ENCODE measurements at regions not wholly inside any gene's neighbourhood (a gene's known extent, or its start where the extent isn't known, plus 50 kb on each side); places are given as distances from the start of the nearest gene placed in this dataset.
"Not testable (repeated sequence)": the region's sequence is repeated elsewhere in the genome, so short reads cannot be mapped to it uniquely, and the experiment has no call there.

- no peak for DNase-seq
These were observed 54.2 kb upstream of the OPRM1 start for GRCh38 chr6:153984811-153985210.

GRCh38 chr6:153980171-153980570 is 58.9 kb upstream of the OPRM1 start:
- DNase-seq: no peak

- not testable (repeated sequence) for DNase-seq
These were observed 60.0 kb upstream of the OPRM1 start for GRCh38 chr6:153978911-153979548.

- DNase-seq: no peak
These were observed 61.9 kb upstream of the OPRM1 start for GRCh38 chr6:153976921-153977693.

GRCh38 chr6:153966001-153966400 is 73.0 kb upstream of the OPRM1 start:
- peak; percentile 9 to 17 for DNase-seq

- no peak for DNase-seq
These were observed 75.7 kb upstream of the OPRM1 start for GRCh38 chr6:153963352-153963751.

DNA sequence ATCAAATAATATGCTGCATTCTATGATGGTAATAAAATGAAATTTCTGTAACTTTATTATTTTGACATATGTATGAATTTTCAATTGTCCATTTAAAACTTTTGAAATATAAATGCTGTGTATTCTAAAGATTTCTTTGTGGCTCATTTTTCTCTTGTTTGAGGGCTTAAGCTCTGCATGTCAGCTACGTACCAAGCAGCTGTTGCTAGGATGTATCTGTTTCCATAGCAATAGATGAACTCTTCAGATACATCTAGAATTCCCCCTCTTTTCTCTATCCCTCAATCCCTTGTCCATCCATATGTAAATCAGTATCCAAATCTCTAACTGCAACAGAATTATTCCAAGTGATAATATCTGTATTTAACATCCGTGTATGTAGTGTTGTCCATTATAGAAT is 76.5 kb upstream of the OPRM1 start:
- DNase-seq: no peak

DNA sequence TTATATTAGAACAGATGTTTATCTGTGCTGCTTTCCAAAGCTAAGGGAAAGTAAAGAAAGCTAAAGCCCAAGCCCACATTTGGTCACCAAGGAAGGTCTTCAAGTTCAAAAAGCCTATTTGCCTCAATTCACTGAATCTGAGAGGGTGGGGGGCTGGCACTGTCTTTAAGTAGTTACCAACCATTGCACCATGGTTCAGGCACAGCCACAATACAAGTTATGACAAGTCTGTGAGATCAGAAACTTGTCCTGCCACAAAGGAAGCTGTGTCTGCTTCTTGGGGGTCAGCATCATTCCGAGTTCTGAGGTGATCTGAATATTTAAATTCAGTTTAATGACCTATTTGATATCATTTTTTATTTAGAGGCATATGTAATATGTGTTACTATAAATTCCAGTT is 78.3 kb upstream of the OPRM1 start:
- no peak for DNase-seq

- no peak for DNase-seq
These were observed 78.8 kb upstream of the OPRM1 start for GRCh38 chr6:153960281-153960680.

DNA sequence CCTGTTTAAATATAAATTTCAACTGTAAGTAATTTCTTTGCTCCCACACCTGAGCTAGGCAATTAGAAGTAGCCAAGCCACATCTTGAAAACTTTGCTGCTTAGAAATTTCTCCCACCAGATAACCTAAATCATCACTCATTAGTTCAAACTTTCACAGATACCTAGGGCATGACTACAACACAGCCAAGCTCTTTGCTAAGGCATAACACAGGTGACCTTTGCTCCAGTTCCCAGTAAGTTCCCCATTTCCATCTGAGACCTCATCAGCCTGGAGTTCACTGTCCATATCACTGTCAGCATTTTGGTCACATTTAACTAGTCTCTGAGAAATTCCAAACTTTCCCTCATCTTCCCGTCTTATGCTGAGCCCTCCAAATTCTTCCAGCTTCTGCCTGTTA is 79.8 kb upstream of the OPRM1 start:
- no peak for DNase-seq

- no peak for DNase-seq
These were observed 80.2 kb upstream of the OPRM1 start for GRCh38 chr6:153958860-153959259.

GRCh38 chr6:153957394-153957793 is 81.6 kb upstream of the OPRM1 start:
- DNase-seq: no peak

GRCh38 chr6:153956808-153957207 is 82.2 kb upstream of the OPRM1 start:
- DNase-seq: no peak

DNA sequence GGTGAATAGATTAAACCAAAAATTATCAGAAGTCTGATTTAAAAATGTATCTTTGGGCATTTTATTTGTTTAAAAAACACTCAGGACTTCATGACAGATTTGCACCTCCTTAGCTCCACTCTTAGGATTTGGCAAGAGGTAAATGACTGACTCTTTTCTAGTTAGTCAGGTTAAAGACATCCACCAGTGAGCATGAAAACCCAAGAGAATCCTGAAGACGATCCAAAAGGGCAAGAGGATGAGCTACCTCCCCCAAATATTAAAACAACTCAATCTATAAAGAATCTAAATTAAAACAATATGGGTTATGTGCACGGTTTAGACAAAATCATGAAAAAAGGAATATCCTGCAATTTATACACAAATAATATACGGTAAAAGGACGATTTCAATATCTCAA is 89.4 kb upstream of the OPRM1 start:
- no peak for DNase-seq

DNA sequence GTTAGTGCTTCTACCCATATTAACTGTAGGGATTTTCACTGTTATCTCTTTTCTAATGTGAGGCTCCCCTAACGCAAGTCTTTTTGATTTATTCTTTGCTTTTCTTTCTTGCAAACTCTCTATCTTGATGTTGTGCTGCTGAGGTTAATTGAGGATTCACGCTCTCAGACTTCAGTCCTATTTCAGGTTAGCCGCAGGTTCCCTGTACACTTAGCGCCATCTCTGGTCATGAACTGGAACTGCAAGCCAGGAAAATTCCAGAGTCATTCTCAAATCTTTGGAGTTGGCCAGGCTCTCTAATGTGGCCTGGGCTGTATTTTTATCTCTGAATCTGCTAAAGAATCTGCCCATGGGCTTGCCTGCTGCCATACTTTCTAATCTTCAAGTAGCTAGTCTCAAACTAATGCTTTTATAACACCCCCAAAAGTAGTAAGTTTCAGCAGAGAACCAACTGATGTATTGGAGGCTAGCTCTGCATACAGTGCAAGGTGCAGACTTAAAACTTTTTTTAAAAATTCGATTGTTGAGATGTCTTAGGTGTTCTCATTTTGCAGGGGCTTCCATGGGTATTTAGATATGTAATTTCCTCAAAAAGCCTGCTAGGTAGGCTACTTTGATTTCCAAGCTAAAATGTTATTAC is 91.1 kb upstream of the OPRM1 start:
- DNase-seq: peak; percentile 17 to 42

DNA sequence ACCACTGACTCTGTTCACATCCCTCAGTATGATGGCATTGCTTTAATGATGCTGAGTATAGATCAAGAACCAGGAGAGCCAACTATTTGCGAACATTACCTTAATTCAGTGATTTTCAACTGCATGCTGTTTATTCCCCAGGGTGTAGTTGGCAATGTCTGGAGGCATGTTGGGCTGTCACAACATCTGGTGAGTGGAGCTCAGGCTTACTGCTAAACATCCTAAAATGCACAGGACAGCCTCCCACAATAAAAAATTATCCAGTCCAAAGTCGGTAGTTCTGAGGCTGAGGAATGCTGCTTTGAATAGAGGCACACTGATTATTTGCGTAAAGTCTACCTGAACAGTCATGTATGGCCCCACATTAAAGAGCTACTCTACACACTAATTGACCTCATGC is 94.8 kb upstream of the OPRM1 start:
- no peak for DNase-seq

GRCh38 chr6:153942361-153942760 is 96.7 kb upstream of the OPRM1 start:
- no peak for DNase-seq

GRCh38 chr6:153941768-153942167 is 97.3 kb upstream of the OPRM1 start:
- no peak for DNase-seq

DNA sequence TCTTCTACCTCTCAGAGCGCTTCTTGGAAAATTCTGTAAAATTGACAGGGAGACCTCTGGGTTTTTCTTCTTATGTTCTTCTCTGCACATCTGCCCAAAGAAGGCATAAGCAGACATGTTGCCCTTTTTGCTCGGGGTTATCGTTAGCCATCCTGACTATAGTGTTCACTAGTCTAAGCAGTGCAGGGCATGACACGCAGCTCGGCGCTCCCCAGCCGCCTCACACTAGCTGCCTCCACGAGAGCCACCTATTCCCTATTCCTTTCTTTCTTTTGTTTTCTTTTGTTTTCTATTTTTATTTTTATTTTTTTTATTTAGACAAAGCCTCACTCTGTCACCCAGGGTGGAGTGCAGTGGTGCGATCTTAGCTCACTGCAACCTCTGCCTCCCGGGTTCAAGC is 100.2 kb upstream of the OPRM1 start:
- no peak for DNase-seq

DNA sequence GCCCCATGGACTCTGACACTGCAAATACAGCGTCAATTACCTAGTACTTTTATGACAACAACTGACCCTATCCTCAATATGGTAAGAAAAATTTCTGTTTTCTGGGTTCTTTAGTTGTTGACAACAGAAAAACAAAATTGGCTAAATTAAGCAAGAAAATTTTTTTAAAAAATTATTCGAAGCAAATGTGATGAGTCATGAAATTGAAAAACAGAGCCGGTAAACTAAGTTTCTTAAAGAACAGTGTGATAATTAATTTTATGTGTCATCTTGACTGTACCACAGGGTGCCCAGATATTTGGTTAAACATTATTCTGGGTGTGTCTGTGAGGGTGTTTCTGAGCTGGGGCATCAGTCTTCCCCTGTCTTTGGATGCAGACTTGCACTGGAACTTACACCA is 107.6 kb upstream of the OPRM1 start:
- DNase-seq: no peak

- no peak for DNase-seq
These were observed 111.2 kb upstream of the OPRM1 start for GRCh38 chr6:153927867-153928266.

GRCh38 chr6:153898360-153899059 is 140.5 kb upstream of the OPRM1 start:
- DNase-seq: no peak

GRCh38 chr6:153882411-153882810 is 156.6 kb upstream of the OPRM1 start:
- no peak for DNase-seq

DNA sequence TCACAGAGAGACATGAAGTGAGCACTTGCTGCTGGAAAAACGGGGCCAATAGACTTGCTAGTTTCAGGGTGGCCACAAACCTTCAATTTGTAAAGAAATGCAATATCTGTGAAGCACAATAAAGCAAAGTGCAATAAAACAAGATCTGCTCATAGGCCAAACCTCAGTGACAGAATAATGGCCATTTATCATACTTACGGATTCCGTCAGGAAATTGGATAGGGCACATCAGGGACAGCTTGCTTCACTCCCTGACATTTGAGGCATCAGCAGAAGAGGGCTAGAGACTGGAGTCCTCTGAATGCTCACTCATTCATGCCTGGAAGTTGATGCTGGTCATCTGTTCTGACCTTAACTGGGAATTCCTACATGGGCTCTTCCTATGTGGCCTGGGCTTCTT is 165.5 kb upstream of the OPRM1 start:
- DNase-seq: no peak
